ENCODE measurements at regions not wholly inside any gene's neighbourhood (a gene's known extent, or its start where the extent isn't known, plus 50 kb on each side); places are given as distances from the start of the nearest gene placed in this dataset.
"Not testable (repeated sequence)": the region's sequence is repeated elsewhere in the genome, so short reads cannot be mapped to it uniquely, and the experiment has no call there.

DNA sequence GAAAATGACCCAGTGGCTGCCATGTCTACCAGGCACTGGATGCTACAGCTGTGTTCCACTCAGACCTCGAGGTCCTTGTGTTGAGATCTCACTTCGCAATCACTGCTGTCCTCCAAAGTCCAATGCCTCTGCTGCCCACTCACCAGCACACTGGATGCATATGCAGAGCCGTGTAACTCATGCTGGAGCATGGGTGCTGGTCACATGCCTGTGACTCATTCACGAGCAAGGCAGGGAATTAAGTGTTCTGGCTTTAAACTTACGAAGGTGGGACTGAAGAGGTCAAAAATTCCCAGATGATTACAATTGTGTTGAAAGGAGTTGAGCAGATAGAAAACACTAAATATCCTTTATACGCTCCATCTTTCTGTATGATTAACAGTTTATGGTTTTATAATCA, 417.5 kb downstream of the NUP35 start:
- no peak for DNase-seq

DNA sequence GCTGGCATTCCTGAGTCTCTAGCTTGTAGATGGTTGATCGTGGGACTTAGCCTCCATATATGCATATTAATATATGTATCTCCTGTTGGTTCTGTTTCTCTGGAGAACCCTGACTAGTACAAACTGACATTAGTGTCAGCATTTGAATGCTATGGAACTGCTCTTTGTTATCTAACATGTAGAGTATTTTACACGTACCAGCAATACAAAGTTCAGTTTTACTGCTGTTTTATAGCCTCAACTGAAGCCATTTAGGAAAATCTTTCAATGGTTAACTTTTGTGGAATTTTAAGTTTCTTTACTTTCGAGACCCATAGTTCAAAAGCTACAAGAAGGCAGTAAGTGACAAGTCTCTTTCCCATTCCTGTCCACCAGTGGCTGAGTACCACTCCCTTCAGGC, 418.4 kb downstream of the NUP35 start:
- DNase-seq, result no peak

DNA sequence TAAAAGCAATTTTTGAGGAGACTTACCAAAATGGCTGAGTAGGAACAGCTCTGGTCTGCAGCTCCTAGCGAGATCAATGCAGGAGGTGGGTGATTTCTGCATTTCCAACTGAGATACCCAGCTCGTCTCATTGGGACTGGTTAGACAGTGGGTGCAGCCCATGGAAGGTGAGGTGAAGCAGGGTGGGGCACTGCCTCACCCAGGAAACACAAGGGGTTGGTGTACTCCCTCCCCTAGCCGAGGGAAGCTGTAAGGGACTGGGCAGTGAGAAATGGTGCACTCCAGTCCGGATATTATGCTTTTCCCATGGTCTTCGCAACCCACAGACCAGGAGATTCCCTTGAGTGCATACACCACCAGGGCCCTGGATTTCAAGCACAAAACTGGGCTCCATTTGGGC, 419.0 kb downstream of the NUP35 start:
- DNase-seq, result no peak

DNA sequence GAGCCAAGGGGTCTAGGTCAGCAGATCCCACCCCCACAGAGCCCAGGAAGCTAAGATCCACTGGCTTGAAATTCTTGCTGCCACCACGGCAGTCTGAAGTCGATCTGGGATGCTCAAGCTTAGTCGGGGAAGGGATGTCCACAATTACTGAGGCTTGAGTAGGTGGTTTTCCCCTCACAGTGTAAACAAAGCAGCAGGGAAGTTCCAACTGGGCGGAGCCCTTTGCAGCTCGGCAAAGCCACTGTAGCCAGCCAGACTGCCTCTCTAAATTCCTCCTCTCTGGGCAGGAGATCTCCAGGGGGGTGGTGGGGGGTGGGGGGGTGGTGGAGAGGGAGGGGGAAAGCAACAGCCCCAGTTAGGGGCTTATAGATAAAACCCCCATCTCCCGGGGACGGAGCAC, 419.5 kb downstream of the NUP35 start:
- DNase-seq, result no peak

DNA sequence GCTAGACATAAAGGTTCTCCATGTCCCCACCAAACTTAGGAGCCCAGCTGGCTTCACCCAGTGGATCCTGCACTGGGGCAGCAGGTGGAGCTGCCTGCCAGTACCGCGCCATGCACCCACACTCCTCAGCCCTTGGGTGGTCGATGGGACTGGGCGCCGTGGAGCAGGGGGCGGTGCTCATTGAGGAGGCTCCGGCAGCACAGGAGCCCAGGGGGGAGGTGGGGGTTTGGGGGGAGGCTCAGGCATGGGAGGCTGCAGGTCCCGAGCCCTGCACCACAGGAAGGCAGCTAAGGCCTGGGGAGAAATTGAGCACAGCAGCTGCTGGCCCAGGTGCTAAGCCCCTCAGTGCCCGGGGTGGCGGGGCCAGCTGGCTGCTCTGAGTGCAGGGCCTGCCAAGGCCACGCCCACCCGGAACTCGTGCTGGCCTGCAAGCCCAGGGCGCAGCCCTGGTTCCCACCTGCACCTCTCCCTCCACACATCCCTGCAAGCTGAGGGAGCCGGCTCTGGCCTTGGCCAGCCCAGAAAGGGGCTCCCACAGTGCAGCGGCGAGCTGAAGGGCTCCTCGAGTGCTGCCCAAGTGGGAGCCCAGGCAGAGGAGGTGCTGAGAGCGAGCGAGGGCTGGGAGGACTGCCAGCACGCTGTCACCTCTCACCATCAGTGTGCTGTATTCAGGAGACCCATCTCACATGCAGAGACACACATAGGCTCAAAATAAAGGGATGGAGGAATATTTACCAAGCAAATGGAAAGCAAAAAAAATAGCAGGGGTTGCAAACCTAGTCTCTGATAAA, 422.5 kb downstream of the NUP35 start:
- not testable (repeated sequence) for DNase-seq

DNA sequence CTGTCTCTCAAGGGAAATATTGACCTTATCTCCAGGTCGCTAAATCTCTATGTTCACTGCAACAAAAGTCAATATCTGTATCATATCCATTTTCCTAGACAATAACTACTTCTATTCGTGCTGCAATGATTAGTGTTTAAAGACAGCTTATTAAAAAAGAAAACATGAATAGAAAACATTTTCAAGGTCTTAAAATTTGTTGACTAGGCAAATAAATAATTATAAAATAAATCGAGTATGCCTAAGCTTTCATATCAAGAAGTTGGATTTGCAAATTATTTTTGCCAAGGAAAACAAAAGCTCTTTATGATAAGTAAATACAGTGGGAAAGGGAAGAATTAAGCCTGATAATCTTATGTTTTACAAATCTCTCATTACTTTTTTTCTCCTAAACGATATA, 428.5 kb downstream of the NUP35 start:
- DNase-seq, result no peak

DNA sequence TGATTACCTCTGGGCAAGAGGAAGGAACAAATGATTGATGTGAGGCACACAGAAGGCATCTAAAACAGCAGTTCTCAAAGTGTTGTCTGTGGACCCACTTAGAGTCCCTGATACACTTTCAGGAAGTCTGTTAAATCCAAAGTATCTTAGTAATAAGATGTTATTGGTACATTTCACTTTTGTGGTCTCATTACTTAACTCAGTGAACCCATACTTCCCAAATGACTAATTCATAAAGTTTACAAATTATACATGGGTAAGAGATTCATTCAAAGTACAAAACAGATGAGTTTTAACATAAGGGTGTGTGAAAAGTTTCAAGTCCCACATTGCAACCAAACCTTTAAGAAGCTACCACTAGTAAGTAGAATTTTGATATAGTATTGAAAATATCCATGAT, 440.5 kb downstream of the NUP35 start:
- DNase-seq, result no peak

DNA sequence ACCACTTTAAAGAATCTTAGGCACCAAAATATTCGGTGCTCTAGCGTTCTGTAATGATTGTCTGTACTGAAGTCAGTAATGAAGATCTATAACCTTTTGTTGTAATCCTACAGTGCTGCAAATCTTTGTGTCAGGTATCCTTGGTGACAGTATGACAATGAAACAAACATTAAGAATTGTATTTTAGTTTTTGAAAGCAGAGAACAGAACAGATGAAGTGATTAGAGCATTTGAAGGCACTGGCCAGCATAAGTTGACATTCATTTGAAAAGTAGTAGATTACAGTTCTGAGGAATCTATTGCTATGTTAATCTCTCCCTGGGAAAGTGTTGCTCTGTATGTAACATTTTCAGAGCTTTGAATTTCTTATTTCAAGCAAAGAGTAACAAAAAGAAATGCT, 451.2 kb downstream of the NUP35 start:
- no peak for DNase-seq

DNA sequence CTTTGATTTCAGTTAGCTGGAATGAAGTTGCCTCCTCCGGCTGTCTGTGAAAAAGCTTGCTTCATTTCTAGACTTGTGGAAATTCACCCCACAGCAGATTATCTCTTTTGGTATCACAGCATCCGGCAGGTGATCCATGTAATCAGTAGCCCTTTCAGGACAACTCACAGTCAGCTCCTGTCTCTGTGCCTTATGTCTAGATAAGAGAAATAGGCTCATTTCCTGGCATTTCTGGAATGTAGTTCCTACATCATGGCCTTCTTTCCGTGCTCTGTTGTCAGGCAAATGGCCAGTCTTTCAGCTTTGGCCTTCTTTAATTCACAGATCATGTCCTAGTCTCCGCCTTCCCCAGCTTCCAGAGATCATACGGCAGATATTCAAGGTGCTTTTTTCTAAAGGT, 455.4 kb downstream of the NUP35 start:
- no peak for DNase-seq

DNA sequence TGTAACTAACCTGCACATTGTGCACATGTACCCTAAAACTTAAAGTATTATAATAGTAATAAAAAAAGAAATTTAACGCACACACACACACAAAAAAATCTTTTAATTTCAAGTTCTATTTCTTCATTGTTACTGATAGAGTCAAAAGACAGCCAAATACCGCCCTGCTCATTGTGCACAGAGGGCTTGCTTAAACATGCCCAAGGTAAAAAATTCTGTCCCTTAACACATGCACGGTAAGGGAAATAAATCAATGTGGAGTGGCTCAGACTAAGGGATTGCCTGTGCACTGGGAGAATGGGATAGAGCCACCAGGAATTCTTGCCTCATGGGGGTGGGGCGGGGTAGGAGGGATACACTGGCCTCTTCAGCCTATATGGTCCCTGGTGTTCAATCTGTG, 468.0 kb downstream of the NUP35 start:
- no peak for DNase-seq

DNA sequence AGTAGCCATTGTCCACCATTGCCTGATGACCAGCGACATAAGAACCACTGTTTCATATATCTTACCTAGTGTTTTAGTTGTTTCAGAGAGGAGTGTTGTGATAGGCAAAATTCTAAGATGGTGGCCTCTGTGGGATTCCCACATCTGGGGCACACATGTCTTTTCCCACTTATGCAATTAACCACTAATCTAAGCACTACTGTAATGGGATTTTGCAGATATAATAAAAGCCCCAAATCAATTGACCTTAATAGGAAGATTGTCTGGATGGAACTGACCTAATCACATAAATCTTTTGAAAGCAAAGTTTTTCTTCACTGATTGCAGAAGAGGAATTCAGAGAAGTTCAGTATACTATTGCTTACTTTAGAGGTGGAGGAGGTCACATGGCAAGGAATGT, 469.9 kb downstream of the NUP35 start:
- no peak for DNase-seq

DNA sequence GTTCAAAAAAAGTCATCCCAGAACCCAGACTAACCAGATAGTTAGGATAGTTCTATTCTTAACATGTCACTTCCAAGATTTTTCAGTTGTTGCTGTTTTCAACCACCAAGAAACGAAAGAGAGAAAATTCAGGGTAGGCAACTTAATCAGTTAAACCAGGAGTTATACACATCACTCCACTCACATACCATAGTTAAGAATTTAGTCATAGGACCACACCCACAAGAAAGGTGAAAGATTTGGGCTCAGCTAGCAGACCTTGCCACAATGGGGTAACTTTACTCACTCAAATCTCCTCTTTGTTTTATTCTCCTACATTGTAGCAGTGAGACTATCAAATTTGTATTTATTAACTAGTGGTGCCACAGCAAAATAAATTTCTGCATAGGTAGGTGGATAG, 473.6 kb downstream of the NUP35 start:
- no peak for DNase-seq

DNA sequence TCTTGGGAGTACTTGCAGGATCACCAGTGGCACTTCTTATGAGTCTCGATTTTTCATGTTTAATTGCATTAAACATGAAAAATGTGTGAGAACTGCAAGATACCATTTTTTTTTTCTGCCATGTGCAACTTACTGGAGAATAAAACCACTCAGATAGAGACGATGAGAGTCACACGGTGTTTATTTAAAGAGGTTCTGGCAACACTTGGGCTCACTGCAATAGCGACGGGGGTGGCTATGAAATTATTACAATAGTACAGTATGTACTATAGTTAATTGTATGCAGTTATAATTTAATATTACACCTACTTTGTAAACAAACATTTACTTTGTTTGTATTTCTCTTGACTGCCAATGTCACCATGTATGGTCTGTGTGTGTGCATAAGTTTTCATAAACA, 479.8 kb downstream of the NUP35 start:
- no peak for DNase-seq

DNA sequence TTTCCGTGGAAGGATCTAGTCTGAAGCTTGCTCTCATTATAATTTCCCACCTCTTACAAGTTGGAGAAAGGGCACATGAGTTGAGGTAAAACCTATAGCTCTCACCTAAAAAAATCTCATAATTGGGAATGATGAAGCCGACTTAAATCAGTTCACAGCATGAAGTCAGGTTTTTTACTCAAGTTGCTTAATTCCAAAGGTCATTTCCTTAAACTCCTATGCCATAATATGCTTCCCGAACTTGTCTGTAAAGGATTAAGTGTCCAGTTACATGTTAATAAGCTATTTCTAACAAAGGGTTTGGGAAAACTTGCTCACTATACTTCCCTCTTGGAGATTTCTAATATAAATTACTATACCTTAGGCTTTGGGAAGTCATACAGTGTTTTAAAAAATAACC, 481.2 kb downstream of the NUP35 start:
- no peak for DNase-seq

DNA sequence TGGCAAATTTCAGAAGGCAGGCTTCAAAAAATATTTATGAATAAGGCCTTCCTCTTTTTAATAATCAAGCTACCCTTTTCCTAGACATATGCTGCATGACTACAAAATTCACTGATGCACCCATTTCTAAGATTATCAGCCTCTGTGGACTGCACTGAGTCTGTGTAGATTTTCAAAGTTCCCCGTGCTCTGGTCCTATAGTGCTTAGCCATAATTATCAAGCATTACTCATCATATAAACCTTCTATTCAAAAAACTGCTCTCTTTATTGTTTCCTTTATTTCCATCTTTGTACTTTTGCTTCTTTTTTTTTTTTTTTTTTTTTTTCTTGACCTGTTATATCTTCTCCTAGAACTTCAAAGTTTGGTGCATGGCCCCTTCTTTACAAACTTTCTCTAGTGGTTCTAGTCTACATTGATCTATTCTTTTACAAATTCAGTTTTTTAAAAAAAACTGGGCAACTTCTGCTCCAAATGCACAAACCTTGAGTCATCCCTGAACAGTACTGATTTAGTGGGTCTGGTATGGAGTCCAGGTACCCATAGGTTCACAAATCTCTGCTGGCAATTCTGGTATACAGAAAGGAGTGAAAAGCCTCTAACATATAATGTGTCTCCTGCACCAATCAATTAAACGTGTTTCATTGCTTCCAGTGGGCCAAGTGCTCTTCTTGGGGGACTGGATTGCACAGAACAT, 481.9 kb downstream of the NUP35 start:
- no peak for DNase-seq

DNA sequence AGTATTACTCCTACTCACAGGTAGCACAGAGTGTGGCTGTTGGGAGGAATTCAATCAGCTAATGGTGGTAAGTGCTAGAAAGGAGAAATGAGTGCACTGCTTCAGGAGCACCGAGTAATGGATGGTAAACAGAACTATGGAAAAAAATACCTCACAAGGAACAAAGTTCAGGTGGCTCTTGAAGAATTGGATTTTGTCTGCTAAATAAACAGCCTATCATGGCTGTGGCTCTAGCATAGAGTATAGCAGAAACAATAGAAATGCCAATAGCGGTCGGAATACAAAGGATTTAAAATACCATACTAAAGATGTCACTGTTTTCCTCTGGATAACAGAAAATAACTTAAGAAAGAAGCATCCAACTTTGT, 482.5 kb downstream of the NUP35 start:
- no peak for DNase-seq

DNA sequence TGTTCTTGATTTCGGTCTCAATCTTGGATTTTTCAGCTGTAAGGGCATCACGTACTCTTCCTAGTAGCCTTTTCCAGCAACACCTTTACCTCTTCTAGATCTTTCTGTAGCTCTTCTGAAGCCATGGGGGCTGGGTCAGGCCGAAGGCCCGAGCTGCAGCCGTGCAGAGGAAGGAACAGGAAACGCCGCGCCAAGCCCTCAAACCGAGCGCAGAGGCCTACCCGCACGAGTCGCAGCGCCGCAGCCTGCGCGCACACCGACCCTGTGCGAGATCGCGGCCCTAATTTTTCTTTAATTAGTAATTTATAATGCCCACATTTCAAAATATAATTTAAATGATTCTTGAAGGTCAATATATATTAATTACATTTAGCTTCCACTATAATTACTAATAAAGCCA, 483.8 kb downstream of the NUP35 start:
- no peak for DNase-seq

DNA sequence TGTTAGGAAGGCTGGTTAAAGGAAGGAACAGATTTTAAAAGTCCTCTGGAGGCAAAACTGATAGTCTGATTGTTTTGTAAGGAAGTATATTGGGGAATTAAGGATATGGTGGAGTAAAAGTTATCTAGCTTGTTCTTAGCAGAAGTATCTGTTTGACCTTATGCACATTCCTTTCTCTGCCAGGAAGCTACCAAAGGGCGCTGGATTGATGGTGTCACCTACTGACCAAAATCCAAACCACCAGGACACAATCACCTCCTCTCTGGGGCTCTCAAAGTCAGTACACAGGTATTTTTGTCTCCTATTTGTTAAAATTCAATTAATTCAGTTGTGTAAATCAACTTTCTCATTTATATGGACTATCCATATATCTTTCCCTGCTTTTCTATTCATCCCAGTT, 484.5 kb downstream of the NUP35 start:
- DNase-seq, result no peak

DNA sequence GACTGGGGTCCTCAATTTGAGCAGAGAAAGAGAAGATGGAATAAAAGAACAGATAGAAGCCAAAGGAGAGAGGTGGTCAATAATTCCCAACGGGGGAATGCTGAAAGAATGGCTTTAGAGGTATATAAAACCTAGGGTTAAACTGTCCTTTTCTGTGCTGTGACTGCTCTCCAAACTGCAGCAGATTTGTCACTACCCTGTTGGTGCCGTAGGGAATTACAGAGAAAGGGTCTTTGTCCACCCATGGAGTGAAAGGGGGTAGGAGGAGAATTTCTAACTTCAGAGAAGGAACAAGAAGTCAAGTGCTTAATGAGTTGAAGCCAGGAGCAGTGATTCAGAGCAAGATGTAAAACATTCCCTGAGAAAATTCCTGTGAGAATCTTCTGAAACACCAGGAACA, 486.5 kb downstream of the NUP35 start:
- no peak for DNase-seq

DNA sequence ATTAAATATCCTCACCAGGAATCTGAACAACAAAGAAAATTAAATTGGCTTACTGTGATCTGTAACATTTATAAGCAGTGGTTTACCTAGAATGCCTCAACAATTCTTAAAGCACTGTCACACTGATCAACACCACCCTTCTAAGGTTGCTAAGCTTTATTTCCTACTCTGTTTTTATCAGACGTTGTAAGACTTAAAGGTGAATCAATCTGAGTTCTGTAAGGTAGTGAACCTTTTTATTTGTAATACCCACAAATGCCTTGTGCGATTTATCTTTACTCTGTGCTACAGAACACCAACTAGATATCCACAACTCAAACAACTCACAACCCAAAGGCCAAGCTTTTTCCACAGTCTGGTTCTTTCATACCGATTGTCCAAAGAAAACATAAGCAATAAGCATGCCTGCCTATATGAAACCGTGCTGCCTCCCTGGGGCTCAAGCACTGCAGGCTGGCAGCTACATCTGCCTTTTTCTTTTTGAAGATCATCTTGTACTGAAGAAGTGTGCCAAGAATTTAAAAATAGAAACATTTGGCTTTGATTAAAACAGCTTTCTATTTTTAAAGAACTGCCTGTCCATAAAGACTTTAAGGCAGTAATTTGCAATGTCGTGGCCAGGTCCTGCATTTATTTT, 490.7 kb downstream of the NUP35 start:
- DNase-seq, result no peak

DNA sequence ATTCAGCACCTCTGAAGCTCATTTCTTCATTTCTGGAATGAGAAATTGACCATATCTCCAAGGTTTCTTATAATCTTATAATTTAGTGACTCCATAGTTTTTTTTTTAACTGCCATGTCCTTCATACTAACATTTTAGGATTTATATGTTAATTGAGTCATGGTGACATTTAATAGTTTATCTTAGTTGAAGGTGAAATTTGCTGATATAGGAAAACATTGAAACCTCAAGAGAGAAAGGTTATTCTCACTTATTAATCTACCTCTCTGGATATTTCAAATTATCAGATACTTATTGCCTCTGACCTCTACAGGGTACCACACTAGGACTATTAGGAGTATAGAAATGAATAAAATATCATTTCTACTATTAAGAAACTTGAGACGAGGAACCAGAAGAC, 499.0 kb downstream of the NUP35 start:
- DNase-seq, result no peak

DNA sequence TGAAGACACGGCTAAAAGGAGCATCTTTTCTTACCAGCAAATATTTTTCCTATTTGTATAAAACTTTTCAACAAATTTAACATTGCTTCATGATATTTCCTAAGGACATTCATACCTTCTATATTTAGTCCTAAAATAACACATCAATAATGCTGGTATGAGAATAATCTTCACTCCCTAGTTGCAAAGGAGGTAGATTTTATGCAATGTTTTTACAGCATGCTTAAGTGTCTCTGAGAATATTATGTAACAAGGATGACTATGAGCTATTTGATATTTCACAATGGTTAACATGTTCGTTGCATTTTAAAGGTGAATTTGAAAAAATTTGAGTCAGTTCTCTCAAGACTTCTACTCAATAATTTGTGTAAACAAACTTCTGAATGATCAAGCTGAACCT, 506.7 kb downstream of the NUP35 start:
- no peak for DNase-seq

DNA sequence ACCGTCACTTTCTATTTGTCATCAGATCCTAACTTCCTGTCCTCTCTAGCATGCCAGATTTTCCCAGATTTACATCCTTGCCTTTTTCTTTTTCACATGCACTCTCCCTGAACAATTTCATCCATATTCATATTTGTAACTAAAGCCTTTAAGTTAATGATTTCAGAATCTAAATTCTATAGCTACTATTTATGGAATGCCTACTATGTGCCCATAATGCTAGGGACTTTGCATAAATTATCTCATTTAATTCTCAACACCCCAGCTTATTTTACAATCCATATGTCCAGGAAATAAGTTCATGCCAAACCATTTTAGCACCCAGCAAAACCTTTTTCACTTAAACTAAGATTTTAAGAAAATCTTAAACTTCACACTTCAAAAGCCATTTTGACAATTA, 531.9 kb downstream of the NUP35 start:
- DNase-seq, result no peak

DNA sequence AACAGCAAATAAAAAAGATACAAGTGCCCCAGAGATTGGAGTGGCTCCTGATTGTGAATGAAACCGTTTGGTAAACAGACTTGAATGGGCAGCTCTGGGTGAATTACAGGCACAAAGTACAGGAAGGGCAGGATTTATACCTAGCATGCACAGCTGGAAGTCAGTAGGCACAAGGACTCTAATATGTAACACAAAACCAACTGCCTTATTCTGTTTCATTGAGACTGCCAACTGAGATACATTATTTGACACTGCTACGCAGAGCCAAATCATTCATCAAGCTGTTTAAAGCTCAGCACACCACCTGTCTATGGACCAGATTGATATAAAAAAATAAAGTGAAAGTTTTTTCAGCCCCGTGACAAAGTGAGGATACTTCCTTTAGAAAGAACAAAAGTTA, 541.2 kb downstream of the NUP35 start:
- DNase-seq, result no peak

DNA sequence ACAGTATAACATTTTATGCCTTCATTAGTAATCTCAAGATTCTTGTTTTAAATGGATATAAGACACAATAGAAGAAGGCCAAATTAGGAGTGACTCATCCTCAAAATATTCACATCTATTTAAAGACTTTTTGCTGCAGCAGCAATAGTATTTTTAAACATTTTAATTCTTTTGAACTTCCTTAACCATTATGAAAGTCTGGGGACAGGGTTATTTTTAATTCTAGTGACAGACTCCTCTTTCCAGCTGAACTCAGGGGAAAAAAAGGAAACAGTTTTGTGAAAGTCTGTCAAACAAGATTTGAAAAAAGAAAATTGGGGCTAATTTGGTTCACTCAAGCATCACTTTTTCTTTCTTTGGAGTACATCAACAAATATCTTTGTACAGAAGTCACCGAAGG, 541.8 kb downstream of the NUP35 start:
- DNase-seq, result no peak

Data from hematopoietic multipotent progenitor cell treated with erythropoietin and hydrocortisone succinate and interleukin-3 and kit ligand, for 6 days (in vitro differentiated cells).